IMR-90 (cell line): ENCODE measurements at regions not wholly inside any gene's neighbourhood (a gene's known extent, or its start where the extent isn't known, plus 50 kb on each side); places are given as distances from the start of the nearest gene placed in this dataset.

Source experiments
- CTCF ChIP-seq: conservative IDR thresholded peaks from 2 replicates; pipeline ENCODE4 v1.5.1; 2012; ENCODE audit warnings: mild to moderate bottlenecking, low read depth, low read length, improper control_type of control experiment
- MAZ ChIP-seq: IDR thresholded peaks from 2 replicates; pipeline ENCODE4 v1.6.1; 2012; ENCODE audit warnings: low read depth, mild to moderate bottlenecking, low read length, improper control_type of control experiment, moderate library complexity, borderline replicate concordance
- POLR2A ChIP-seq: IDR thresholded peaks from 2 replicates; pipeline ENCODE4 v1.6.1; 2012; ENCODE audit warnings: mild to moderate bottlenecking, low read depth, low read length

- TF ChIP-seq CTCF (no peak), POLR2A (no peak), MAZ (no peak)
Measured at GRCh38 chr3:75913800-75914350, 128.5 kb upstream of the ZNF717 start.
